Stimulated activated CD8-positive, alpha-beta memory T cell treated with anti-CD3 and anti-CD28 coated beads, Interleukin-4, amount 100 ng/mL, for 48 hours (primary cell): ENCODE measurements at regions not wholly inside any gene's neighbourhood (a gene's known extent, or its start where the extent isn't known, plus 50 kb on each side); places are given as distances from the start of the nearest gene placed in this dataset.
"Not testable (repeated sequence)": the region's sequence is repeated elsewhere in the genome, so short reads cannot be mapped to it uniquely, and the experiment has no call there.

Experiments
- DNase-seq: peaks from one replicate; pipeline ENCODE4 v3.0.0-alpha.2; 2020

GRCh38 chr3:8273479-8273878 is 228.1 kb upstream of the LMCD1 start:
- DNase-seq = no peak

GRCh38 chr3:8276056-8276455 is 225.6 kb upstream of the LMCD1 start:
- no peak for DNase-seq

- no peak for DNase-seq
Measured at GRCh38 chr3:8276506-8276905, 225.1 kb upstream of the LMCD1 start.

- DNase-seq = no peak
Measured at GRCh38 chr3:8278448-8278847, 223.2 kb upstream of the LMCD1 start.

GRCh38 chr3:8279476-8279875 is 222.1 kb upstream of the LMCD1 start:
- no peak for DNase-seq

GRCh38 chr3:8279886-8280550 is 221.6 kb upstream of the LMCD1 start:
- no peak for DNase-seq

- no peak for DNase-seq
Measured at GRCh38 chr3:8282541-8283165, 219.0 kb upstream of the LMCD1 start.

- no peak for DNase-seq
Measured at GRCh38 chr3:8283193-8283592, 218.4 kb upstream of the LMCD1 start.

GRCh38 chr3:8286086-8286485 is 215.5 kb upstream of the LMCD1 start:
- no peak for DNase-seq

- DNase-seq = no peak
Measured at GRCh38 chr3:8286749-8287148, 214.9 kb upstream of the LMCD1 start.

GRCh38 chr3:8290611-8291010 is 211.0 kb upstream of the LMCD1 start:
- DNase-seq = no peak

- DNase-seq = no peak
Measured at GRCh38 chr3:8296461-8296860, 205.2 kb upstream of the LMCD1 start.

- no peak for DNase-seq
Measured at GRCh38 chr3:8298021-8298954, 203.3 kb upstream of the LMCD1 start.

GRCh38 chr3:8301977-8302735 is 199.5 kb upstream of the LMCD1 start:
- DNase-seq = no peak

GRCh38 chr3:8303466-8303865 is 198.2 kb upstream of the LMCD1 start:
- no peak for DNase-seq

GRCh38 chr3:8305371-8305770 is 196.3 kb upstream of the LMCD1 start:
- DNase-seq = no peak

- DNase-seq = no peak
Measured at GRCh38 chr3:8307545-8308110, 194.0 kb upstream of the LMCD1 start.

GRCh38 chr3:8311321-8311720 is 190.3 kb upstream of the LMCD1 start:
- DNase-seq = no peak

- DNase-seq = no peak
Measured at GRCh38 chr3:8312685-8313084, 188.9 kb upstream of the LMCD1 start.

GRCh38 chr3:8313560-8314267 is 187.9 kb upstream of the LMCD1 start:
- no peak for DNase-seq

GRCh38 chr3:8315526-8315925 is 186.1 kb upstream of the LMCD1 start:
- DNase-seq = not testable (repeated sequence)
